H1 (cell line): ENCODE measurements at regions not wholly inside any gene's neighbourhood (a gene's known extent, or its start where the extent isn't known, plus 50 kb on each side); places are given as distances from the start of the nearest gene placed in this dataset.
"Not testable (repeated sequence)": the region's sequence is repeated elsewhere in the genome, so short reads cannot be mapped to it uniquely, and the experiment has no call there.

Source experiments
- KDM5A ChIP-seq: fragments of 200-600 bp; IDR thresholded peaks from 2 replicates; pipeline ENCODE4 v1.7.1; 2012; ENCODE audit warnings: mild to moderate bottlenecking, low read length, inconsistent platforms, mixed read lengths
- POLR2A ChIP-seq, 2 experiments: IDR thresholded peaks; 1 replicate in 1 of 2; 2 replicates in 1 of 2; pipeline ENCODE4 v1.6.1; 2011; ENCODE audit warnings: low read depth in 2 of 2, low read length in 2 of 2, mild to moderate bottlenecking in 2 of 2; ENCODE audit errors: control extremely low read depth in 1 of 2
- TCF12 ChIP-seq: IDR thresholded peaks from 2 replicates; pipeline ENCODE4 v1.6.1; 2011; ENCODE audit warnings: low read depth, mild to moderate bottlenecking, low read length
- TF ChIP-seq, protein P1 (sequence below), 3 experiments: IDR thresholded peaks; 1 replicate in 2 of 3; 2 replicates in 1 of 3; pipeline versions ENCODE4 v1.5.1 to v1.6.1; 2011; ENCODE audit warnings: low read length in 3 of 3, mild to moderate bottlenecking in 3 of 3, inconsistent platforms in 2 of 3, low read depth in 1 of 3, moderate library complexity in 1 of 3; ENCODE audit not compliant: insufficient read depth in 1 of 3; ENCODE audit errors: control extremely low read depth in 1 of 3

GRCh38 chr21:27917966-27918365 is 951.1 kb upstream of the ADAMTS5 start:
- TF ChIP-seq TCF12; POLR2A (IDR thresholded peaks at IDR 0.05; ENCODE audit: control extremely low read depth in 1 of 2, low read depth in 2 of 2, low read length in 2 of 2); KDM5A: not testable (repeated sequence)
- TF ChIP-seq, protein P1, sequence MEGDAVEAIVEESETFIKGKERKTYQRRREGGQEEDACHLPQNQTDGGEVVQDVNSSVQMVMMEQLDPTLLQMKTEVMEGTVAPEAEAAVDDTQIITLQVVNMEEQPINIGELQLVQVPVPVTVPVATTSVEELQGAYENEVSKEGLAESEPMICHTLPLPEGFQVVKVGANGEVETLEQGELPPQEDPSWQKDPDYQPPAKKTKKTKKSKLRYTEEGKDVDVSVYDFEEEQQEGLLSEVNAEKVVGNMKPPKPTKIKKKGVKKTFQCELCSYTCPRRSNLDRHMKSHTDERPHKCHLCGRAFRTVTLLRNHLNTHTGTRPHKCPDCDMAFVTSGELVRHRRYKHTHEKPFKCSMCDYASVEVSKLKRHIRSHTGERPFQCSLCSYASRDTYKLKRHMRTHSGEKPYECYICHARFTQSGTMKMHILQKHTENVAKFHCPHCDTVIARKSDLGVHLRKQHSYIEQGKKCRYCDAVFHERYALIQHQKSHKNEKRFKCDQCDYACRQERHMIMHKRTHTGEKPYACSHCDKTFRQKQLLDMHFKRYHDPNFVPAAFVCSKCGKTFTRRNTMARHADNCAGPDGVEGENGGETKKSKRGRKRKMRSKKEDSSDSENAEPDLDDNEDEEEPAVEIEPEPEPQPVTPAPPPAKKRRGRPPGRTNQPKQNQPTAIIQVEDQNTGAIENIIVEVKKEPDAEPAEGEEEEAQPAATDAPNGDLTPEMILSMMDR (IDR thresholded peaks at IDR 0.05; ENCODE audit: control extremely low read depth in 1 of 3, insufficient read depth in 1 of 3, low read depth in 1 of 3, low read length in 3 of 3) = not testable (repeated sequence)
